KMS-11 (cell line): ENCODE measurements at regions not wholly inside any gene's neighbourhood (a gene's known extent, or its start where the extent isn't known, plus 50 kb on each side); places are given as distances from the start of the nearest gene placed in this dataset.
"Not testable (repeated sequence)": the region's sequence is repeated elsewhere in the genome, so short reads cannot be mapped to it uniquely, and the experiment has no call there.

Experiments used
- H2AFZ ChIP-seq: fragments of 200-600 bp; sonication (generic); 2 replicates; pipeline ENCODE4 v1.6.1; 2016; ENCODE audit warnings: antibody characterized with exemption, mixed run types, low read depth
- H3K27ac ChIP-seq: fragments of 200-600 bp; sonication (generic); 2 replicates; pipeline ENCODE4 v1.6.1; 2016; ENCODE audit warnings: mild to moderate bottlenecking, mixed run types
- H3K27me3 ChIP-seq: fragments of 200-600 bp; sonication (generic); 2 replicates; pipeline ENCODE4 v1.6.1; 2017; ENCODE audit warnings: mild to moderate bottlenecking, low read depth, mixed run types, moderate library complexity; ENCODE audit not compliant: insufficient read depth
- H3K36me3 ChIP-seq: fragments of 200-600 bp; sonication (generic); 2 replicates; pipeline ENCODE4 v1.6.1; 2017; ENCODE audit warnings: mild to moderate bottlenecking, mixed run types; ENCODE audit not compliant: insufficient read depth
- H3K4me1 ChIP-seq: fragments of 200-600 bp; sonication (generic); 2 replicates; pipeline ENCODE4 v1.6.1; 2016; ENCODE audit warnings: mild to moderate bottlenecking, low read depth, mixed run types; ENCODE audit not compliant: poor library complexity, severe bottlenecking
- H3K4me2 ChIP-seq: fragments of 200-600 bp; sonication (generic); 2 replicates; pipeline ENCODE4 v1.7.0; 2016; ENCODE audit warnings: mild to moderate bottlenecking, mixed run types
- H3K4me3 ChIP-seq: fragments of 200-600 bp; sonication (generic); IDR thresholded peaks from 2 replicates; pipeline ENCODE4 v1.6.1; 2017; ENCODE audit warnings: low read depth, low read length, mixed read lengths; ENCODE audit not compliant: insufficient read depth
- H3K79me2 ChIP-seq: fragments of 200-600 bp; sonication (generic); 2 replicates; pipeline ENCODE4 v1.6.1; 2016; ENCODE audit warnings: low read depth, mixed run types; ENCODE audit not compliant: insufficient read depth
- H3K9ac ChIP-seq: fragments of 200-600 bp; sonication (generic); 2 replicates; pipeline ENCODE4 v1.6.1; 2016; ENCODE audit warnings: mild to moderate bottlenecking, mixed run types
- H4K20me1 ChIP-seq: fragments of 200-600 bp; sonication (generic); 2 replicates; pipeline ENCODE4 v1.6.1; 2016; ENCODE audit warnings: mild to moderate bottlenecking, mixed run types; ENCODE audit not compliant: insufficient read depth
- CTCF ChIP-seq: fragments of 200-600 bp; sonication (generic); conservative IDR thresholded peaks from 2 replicates; pipeline ENCODE4 v1.6.1; 2017; ENCODE audit warnings: low read depth, mild to moderate bottlenecking, antibody characterized with exemption, low read length, moderate library complexity, mixed read lengths

- no peak overlapping the region for H3K9ac ChIP-seq
- no peak overlapping the region for H3K4me2 ChIP-seq
- H3K27ac ChIP-seq, result no peak overlapping the region
- no peaks in the 10 kb centered on the region for H4K20me1 ChIP-seq
- no peaks in the 10 kb centered on the region for H3K79me2 ChIP-seq
- H2AFZ ChIP-seq, result no peak overlapping the region
- H3K4me3 ChIP-seq, result no peak overlapping the region
- TF ChIP-seq CTCF, result no peak
- no peaks in the 10 kb centered on the region for H3K4me1 ChIP-seq
- no peaks in the 10 kb centered on the region for H3K36me3 ChIP-seq
- H3K27me3 ChIP-seq, result no peaks in the 10 kb centered on the region
These were observed 880.5 kb upstream of the GOT2 start for GRCh38 chr16:59614466-59615240.

GRCh38 chr16:59612910-59613620 is 878.9 kb upstream of the GOT2 start:
- not testable (repeated sequence) for H3K36me3 ChIP-seq, H3K9ac ChIP-seq, H3K27ac ChIP-seq

GRCh38 chr16:59612094-59612493 is 878.0 kb upstream of the GOT2 start:
- H3K4me1 ChIP-seq, result no peaks in the 10 kb centered on the region
- no peak overlapping the region for H3K27ac ChIP-seq
- H3K4me3 ChIP-seq, result no peak overlapping the region
- H3K27me3 ChIP-seq, result no peaks in the 10 kb centered on the region
- H3K9ac ChIP-seq, result no peak overlapping the region
- H2AFZ ChIP-seq, result no peak overlapping the region
- no peaks in the 10 kb centered on the region for H4K20me1 ChIP-seq
- no peak overlapping the region for H3K4me2 ChIP-seq
- H3K79me2 ChIP-seq, result no peaks in the 10 kb centered on the region
- H3K36me3 ChIP-seq, result no peaks in the 10 kb centered on the region
- no peak for TF ChIP-seq CTCF

More at GRCh38 chr16:59612910-59613620, 878.9 kb upstream of the GOT2 start:
- H3K4me1 ChIP-seq, H3K79me2 ChIP-seq, H2AFZ ChIP-seq, H3K4me2 ChIP-seq, H3K4me3 ChIP-seq, H4K20me1 ChIP-seq, H3K27me3 ChIP-seq: not testable (repeated sequence)

GRCh38 chr16:59611556-59611955 is 877.4 kb upstream of the GOT2 start:
- no peaks in the 10 kb centered on the region for H3K36me3 ChIP-seq
- TF ChIP-seq CTCF, result no peak
- H4K20me1 ChIP-seq, result no peaks in the 10 kb centered on the region
- H3K4me3 ChIP-seq, result no peak overlapping the region
- H3K4me1 ChIP-seq, result no peaks in the 10 kb centered on the region
- no peak overlapping the region for H3K4me2 ChIP-seq
- H3K79me2 ChIP-seq, result no peaks in the 10 kb centered on the region
- H3K27ac ChIP-seq, result no peak overlapping the region
- no peak overlapping the region for H2AFZ ChIP-seq
- no peaks in the 10 kb centered on the region for H3K27me3 ChIP-seq
- H3K9ac ChIP-seq, result no peak overlapping the region

- no peak for TF ChIP-seq CTCF
- Histone ChIP-seq H3K36me3 (no peaks in the 10 kb centered on the region), H4K20me1 (no peaks in the 10 kb centered on the region), H3K79me2 (no peaks in the 10 kb centered on the region), H2AFZ (no peak overlapping the region), H3K27ac (no peak overlapping the region), H3K4me3 (no peak overlapping the region), H3K9ac (no peak overlapping the region), H3K4me2 (no peak overlapping the region), H3K4me1 (no peaks in the 10 kb centered on the region), H3K27me3 (no peaks in the 10 kb centered on the region)
These were observed 871.6 kb upstream of the GOT2 start for GRCh38 chr16:59605706-59606105.
